ENCODE measurements at regions not wholly inside any gene's neighbourhood (a gene's known extent, or its start where the extent isn't known, plus 50 kb on each side); places are given as distances from the start of the nearest gene placed in this dataset.
"Not testable (repeated sequence)": the region's sequence is repeated elsewhere in the genome, so short reads cannot be mapped to it uniquely, and the experiment has no call there.

DNA sequence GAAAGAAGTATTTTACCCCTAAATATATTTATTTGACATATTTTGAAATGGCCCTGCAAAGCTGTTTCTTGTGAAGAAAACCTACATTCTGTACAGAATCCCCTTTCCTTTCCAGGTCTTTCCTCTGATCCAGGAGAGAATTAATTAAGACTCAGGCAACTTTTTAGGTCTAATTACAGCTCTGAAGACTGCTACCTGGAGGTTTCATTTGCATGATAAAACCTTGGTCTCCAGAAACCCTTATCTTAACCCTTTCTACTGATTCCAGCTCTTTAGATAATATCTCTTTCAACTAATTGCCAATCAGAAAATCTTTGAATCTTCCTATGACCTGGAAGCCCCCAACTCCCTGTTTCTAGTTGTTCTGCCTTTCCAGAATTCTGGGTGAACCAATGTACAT lies 224.0 kb downstream of the FAM47A start:
- Mint-ChIP-seq H3K27ac (ENCODE audit: unreplicated experiment) (no peak overlapping the region), H3K4me3 (ENCODE audit: unreplicated experiment) (no peak overlapping the region), H3K27me3 (ENCODE audit: unreplicated experiment) (peaks cover 1% of the 10 kb centered on the region)

GRCh38 chrX:33906971-33907370 lies 225.1 kb downstream of the FAM47A start:
- no peak overlapping the region for H3K4me3 Mint-ChIP-seq (ENCODE audit: unreplicated experiment)
- H3K36me3 Mint-ChIP-seq (ENCODE audit: low read depth, unreplicated experiment), result no peaks in the 10 kb centered on the region
- no peak for TF ChIP-seq CTCF (IDR thresholded peaks at IDR 0.05; ENCODE audit: unreplicated experiment)
- no peak for DNase-seq (ENCODE audit: low spot score)
- no peaks in the 10 kb centered on the region for H3K4me1 Mint-ChIP-seq (ENCODE audit: unreplicated experiment)
- H3K27ac Mint-ChIP-seq (ENCODE audit: unreplicated experiment), result no peak overlapping the region
- H3K9me3 Mint-ChIP-seq (ENCODE audit: unreplicated experiment), result no peaks in the 10 kb centered on the region
- H3K27me3 Mint-ChIP-seq (ENCODE audit: unreplicated experiment), result peaks cover 1% of the 10 kb centered on the region

More for the DNA sequence above, 224.0 kb downstream of the FAM47A start:
- no peak for TF ChIP-seq CTCF (IDR thresholded peaks at IDR 0.05; ENCODE audit: unreplicated experiment)
- DNase-seq (ENCODE audit: low spot score), result no peak
- Mint-ChIP-seq H3K4me1 (ENCODE audit: unreplicated experiment) (no peaks in the 10 kb centered on the region), H3K9me3 (ENCODE audit: unreplicated experiment) (no peaks in the 10 kb centered on the region), H3K36me3 (ENCODE audit: low read depth, unreplicated experiment) (no peaks in the 10 kb centered on the region)

- no peaks in the 10 kb centered on the region for H3K36me3 Mint-ChIP-seq (ENCODE audit: low read depth, unreplicated experiment)
- TF ChIP-seq CTCF (IDR thresholded peaks at IDR 0.05; ENCODE audit: unreplicated experiment), result no peak
These were observed 239.4 kb downstream of the FAM47A start for GRCh38 chrX:33892670-33893069.

DNA sequence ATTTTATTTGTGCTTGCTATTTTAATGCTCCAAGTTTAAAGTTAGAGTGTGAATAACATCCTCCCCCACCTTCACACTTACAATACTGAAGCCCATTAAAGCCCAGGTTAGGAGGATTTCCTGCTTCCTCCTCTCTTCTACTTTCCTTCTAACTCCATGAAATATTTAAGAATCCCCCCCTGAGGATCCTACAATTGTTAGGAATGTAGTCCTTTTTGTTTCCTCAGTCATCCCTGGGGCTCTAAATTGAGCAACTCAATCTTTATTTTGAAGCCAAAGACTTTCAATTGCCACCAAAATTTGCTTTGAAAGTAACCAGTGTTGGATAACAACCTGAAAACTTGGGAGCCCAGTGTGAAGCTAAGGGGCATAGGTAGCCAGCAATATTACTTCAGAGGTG lies 276.9 kb downstream of the FAM47A start:
- DNase-seq (ENCODE audit: low spot score), result no peak
- H3K27me3 Mint-ChIP-seq (ENCODE audit: unreplicated experiment), result no peaks in the 10 kb centered on the region
- no peak for TF ChIP-seq CTCF (IDR thresholded peaks at IDR 0.05; ENCODE audit: unreplicated experiment)

More at GRCh38 chrX:33892670-33893069, 239.4 kb downstream of the FAM47A start:
- H3K27me3 Mint-ChIP-seq (ENCODE audit: unreplicated experiment), result no peaks in the 10 kb centered on the region
- H3K27ac Mint-ChIP-seq (ENCODE audit: unreplicated experiment), result no peak overlapping the region
- DNase-seq (ENCODE audit: low spot score), result no peak
- no peaks in the 10 kb centered on the region for H3K9me3 Mint-ChIP-seq (ENCODE audit: unreplicated experiment)
- no peaks in the 10 kb centered on the region for H3K4me1 Mint-ChIP-seq (ENCODE audit: unreplicated experiment)
- no peak overlapping the region for H3K4me3 Mint-ChIP-seq (ENCODE audit: unreplicated experiment)

GRCh38 chrX:33852146-33852545 lies 280.0 kb downstream of the FAM47A start:
- H3K9me3 Mint-ChIP-seq (ENCODE audit: unreplicated experiment); H3K27me3 Mint-ChIP-seq (ENCODE audit: unreplicated experiment); H3K36me3 Mint-ChIP-seq (ENCODE audit: low read depth, unreplicated experiment); DNase-seq (ENCODE audit: low spot score); H3K4me1 Mint-ChIP-seq (ENCODE audit: unreplicated experiment); H3K4me3 Mint-ChIP-seq (ENCODE audit: unreplicated experiment); H3K27ac Mint-ChIP-seq (ENCODE audit: unreplicated experiment): not testable (repeated sequence)

More for the DNA sequence above, 276.9 kb downstream of the FAM47A start:
- Mint-ChIP-seq H3K9me3 (ENCODE audit: unreplicated experiment) (no peaks in the 10 kb centered on the region), H3K4me1 (ENCODE audit: unreplicated experiment) (no peaks in the 10 kb centered on the region), H3K4me3 (ENCODE audit: unreplicated experiment) (no peak overlapping the region), H3K36me3 (ENCODE audit: low read depth, unreplicated experiment) (no peaks in the 10 kb centered on the region), H3K27ac (ENCODE audit: unreplicated experiment) (peak overlapping the region; percentile 36)

DNA sequence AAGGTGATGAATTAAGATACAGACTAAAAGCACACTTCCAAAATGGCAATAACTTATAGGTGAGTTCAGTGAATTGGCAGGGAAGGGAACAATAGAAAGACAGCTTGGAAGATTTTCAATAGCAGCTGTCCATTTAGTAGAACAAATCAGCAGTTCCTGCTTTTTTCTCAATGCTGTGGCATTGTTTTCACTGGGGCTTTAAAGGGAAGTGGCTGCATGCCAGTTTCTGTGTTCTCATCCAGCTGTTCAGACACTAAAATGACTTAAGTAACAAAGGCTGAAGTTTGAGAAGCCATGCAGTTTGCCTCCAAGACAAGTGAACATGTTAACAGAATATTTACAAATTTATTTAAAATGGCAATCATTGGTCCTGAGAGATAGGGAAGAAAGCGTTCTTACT lies 291.9 kb downstream of the FAM47A start:
- H3K36me3 Mint-ChIP-seq (ENCODE audit: low read depth, unreplicated experiment), result no peaks in the 10 kb centered on the region
- TF ChIP-seq CTCF (IDR thresholded peaks at IDR 0.05; ENCODE audit: unreplicated experiment), result no peak
- peak overlapping the region; percentile 89 for H3K27ac Mint-ChIP-seq (ENCODE audit: unreplicated experiment)
- H3K9me3 Mint-ChIP-seq (ENCODE audit: unreplicated experiment), result no peaks in the 10 kb centered on the region
- H3K27me3 Mint-ChIP-seq (ENCODE audit: unreplicated experiment), result no peaks in the 10 kb centered on the region
- no peak overlapping the region for H3K4me3 Mint-ChIP-seq (ENCODE audit: unreplicated experiment)
- peaks cover 10% of the 10 kb centered on the region for H3K4me1 Mint-ChIP-seq (ENCODE audit: unreplicated experiment)
- DNase-seq (ENCODE audit: low spot score), result peak; percentile 4

Data from endothelial cell (in vitro differentiated cells).